ENCODE measurements at regions not wholly inside any gene's neighbourhood (a gene's known extent, or its start where the extent isn't known, plus 50 kb on each side); places are given as distances from the start of the nearest gene placed in this dataset.

DNA sequence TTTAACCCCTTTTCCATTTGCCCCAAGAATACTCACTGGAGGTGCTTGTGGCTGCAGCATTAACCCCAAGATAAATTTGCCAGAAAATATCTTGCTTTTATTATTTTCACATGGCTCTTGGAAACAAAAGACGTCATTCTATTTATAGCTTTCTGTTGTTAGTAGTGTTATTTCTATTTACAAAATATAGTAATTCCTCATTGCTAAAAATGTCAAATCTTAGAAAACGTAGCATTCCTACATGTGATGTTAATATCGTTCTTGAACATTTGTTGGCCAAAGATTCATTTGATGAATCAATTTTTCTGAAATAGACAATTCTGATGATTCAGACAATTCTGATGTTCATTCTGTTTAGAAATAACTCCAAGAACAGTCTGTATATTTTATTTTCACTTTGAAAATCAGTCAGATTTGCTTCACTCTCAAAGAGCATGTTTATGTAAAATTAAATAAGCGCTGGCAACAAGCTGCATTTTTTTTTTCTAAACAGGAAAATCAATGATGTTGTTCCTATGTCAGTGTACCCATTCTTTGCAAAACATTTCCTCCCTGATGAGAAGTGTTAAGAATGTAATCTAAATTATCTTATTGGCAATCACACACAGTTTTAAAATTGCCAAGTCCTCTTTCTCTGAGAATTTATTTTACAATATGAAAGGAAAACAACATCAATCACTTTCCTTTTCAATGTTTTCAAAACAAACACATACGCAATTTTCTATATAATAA lies 334.0 kb downstream of the KCTD12 start:
- H3K36me3 ChIP-seq (ENCODE audit: control insufficient read depth in 4 of 4, insufficient read depth in 3 of 4, low read depth in 1 of 4, low read length in 3 of 4) = no peaks in the 10 kb centered on the region
- H3K9me3 ChIP-seq (ENCODE audit: control insufficient read depth in 4 of 4, low read length in 3 of 4) = no peaks in the 10 kb centered on the region
- no peak overlapping the region for H3K9ac ChIP-seq (ENCODE audit: low read depth in 1 of 2, low read length in 2 of 2)
- TF ChIP-seq, protein P1, sequence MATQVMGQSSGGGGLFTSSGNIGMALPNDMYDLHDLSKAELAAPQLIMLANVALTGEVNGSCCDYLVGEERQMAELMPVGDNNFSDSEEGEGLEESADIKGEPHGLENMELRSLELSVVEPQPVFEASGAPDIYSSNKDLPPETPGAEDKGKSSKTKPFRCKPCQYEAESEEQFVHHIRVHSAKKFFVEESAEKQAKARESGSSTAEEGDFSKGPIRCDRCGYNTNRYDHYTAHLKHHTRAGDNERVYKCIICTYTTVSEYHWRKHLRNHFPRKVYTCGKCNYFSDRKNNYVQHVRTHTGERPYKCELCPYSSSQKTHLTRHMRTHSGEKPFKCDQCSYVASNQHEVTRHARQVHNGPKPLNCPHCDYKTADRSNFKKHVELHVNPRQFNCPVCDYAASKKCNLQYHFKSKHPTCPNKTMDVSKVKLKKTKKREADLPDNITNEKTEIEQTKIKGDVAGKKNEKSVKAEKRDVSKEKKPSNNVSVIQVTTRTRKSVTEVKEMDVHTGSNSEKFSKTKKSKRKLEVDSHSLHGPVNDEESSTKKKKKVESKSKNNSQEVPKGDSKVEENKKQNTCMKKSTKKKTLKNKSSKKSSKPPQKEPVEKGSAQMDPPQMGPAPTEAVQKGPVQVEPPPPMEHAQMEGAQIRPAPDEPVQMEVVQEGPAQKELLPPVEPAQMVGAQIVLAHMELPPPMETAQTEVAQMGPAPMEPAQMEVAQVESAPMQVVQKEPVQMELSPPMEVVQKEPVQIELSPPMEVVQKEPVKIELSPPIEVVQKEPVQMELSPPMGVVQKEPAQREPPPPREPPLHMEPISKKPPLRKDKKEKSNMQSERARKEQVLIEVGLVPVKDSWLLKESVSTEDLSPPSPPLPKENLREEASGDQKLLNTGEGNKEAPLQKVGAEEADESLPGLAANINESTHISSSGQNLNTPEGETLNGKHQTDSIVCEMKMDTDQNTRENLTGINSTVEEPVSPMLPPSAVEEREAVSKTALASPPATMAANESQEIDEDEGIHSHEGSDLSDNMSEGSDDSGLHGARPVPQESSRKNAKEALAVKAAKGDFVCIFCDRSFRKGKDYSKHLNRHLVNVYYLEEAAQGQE (IDR thresholded peaks at IDR 0.05) = no peak
- no peak for TF ChIP-seq FOXA1 (IDR thresholded peaks at IDR 0.05)
- TF ChIP-seq, protein P2, sequence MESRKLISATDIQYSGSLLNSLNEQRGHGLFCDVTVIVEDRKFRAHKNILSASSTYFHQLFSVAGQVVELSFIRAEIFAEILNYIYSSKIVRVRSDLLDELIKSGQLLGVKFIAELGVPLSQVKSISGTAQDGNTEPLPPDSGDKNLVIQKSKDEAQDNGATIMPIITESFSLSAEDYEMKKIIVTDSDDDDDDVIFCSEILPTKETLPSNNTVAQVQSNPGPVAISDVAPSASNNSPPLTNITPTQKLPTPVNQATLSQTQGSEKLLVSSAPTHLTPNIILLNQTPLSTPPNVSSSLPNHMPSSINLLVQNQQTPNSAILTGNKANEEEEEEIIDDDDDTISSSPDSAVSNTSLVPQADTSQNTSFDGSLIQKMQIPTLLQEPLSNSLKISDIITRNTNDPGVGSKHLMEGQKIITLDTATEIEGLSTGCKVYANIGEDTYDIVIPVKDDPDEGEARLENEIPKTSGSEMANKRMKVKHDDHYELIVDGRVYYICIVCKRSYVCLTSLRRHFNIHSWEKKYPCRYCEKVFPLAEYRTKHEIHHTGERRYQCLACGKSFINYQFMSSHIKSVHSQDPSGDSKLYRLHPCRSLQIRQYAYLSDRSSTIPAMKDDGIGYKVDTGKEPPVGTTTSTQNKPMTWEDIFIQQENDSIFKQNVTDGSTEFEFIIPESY (IDR thresholded peaks at IDR 0.05) = no peak
- TF ChIP-seq, protein P3, sequence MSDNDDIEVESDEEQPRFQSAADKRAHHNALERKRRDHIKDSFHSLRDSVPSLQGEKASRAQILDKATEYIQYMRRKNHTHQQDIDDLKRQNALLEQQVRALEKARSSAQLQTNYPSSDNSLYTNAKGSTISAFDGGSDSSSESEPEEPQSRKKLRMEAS (IDR thresholded peaks at IDR 0.05) = no peak
- TF ChIP-seq RXRA (IDR thresholded peaks at IDR 0.05) = no peak
- no peak for TF ChIP-seq FOXA2 (IDR thresholded peaks at IDR 0.05)
- TF ChIP-seq GABPA (IDR thresholded peaks at IDR 0.05 in 1 of 2, conservative IDR thresholded peaks at IDR 0.05 in 1 of 2) = no peak
- TF ChIP-seq HNF4A (conservative IDR thresholded peaks at IDR 0.05) = no peak
- no peak for TF ChIP-seq NR2F2 (IDR thresholded peaks at IDR 0.05)
- TF ChIP-seq TAF1 (conservative IDR thresholded peaks at IDR 0.05) = no peak
- TF ChIP-seq SP1 (IDR thresholded peaks at IDR 0.05) = no peak
- TF ChIP-seq RAD21 (IDR thresholded peaks at IDR 0.05) = no peak
- TF ChIP-seq YY1 (IDR thresholded peaks at IDR 0.05) = no peak
- H3K4me3 ChIP-seq (ENCODE audit: low read depth in 1 of 3, low read length in 3 of 3) = no peak overlapping the region
- H3K4me1 ChIP-seq (ENCODE audit: control insufficient read depth in 4 of 4, insufficient read depth in 4 of 4, low read length in 3 of 4) = no peaks in the 10 kb centered on the region
- no peak for DNase-seq (ENCODE audit: low spot score)
- no peaks in the 10 kb centered on the region for H3K27me3 ChIP-seq (ENCODE audit: control insufficient read depth in 4 of 4, insufficient read depth in 4 of 4, low read length in 3 of 4)
- no peak overlapping the region for H3K27ac ChIP-seq (ENCODE audit: low read depth in 1 of 2, low read length in 2 of 2)
- WGBS = 59% methylated on average over 5 of the region's 5 CpGs

DNA sequence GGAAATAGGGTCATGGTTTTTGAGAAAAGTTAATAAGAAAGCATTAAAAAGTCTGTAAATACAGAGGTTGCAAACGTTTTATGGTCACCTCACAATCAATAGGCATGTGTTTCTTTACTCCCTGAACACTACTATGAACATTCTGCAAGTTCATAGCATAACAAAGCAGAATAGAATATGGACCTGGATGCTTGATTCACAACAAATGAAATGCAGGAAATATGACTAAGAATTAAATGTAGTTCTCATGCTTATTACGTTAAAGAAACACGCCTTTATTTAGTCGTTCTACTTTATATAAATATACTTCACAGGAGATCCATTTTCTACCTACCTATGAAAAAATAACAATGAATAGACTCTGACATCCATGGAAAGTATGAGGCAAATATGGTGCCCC lies 344.0 kb downstream of the KCTD12 start:
- Histone ChIP-seq H3K27me3 (ENCODE audit: control insufficient read depth in 4 of 4, insufficient read depth in 4 of 4, low read length in 3 of 4) (no peaks in the 10 kb centered on the region), H3K4me1 (ENCODE audit: control insufficient read depth in 4 of 4, insufficient read depth in 4 of 4, low read length in 3 of 4) (no peaks in the 10 kb centered on the region), H3K4me3 (ENCODE audit: low read depth in 1 of 3, low read length in 3 of 3) (no peak overlapping the region), H3K9me3 (ENCODE audit: control insufficient read depth in 4 of 4, low read length in 3 of 4) (no peaks in the 10 kb centered on the region), H3K36me3 (ENCODE audit: control insufficient read depth in 4 of 4, insufficient read depth in 3 of 4, low read depth in 1 of 4, low read length in 3 of 4) (no peaks in the 10 kb centered on the region), H3K27ac (ENCODE audit: low read depth in 1 of 2, low read length in 2 of 2) (no peak overlapping the region), H3K9ac (ENCODE audit: low read depth in 1 of 2, low read length in 2 of 2) (no peak overlapping the region)
- no peak for DNase-seq (ENCODE audit: low spot score)
- 69% methylated on average over 4 of the region's 4 CpGs for WGBS
- TF ChIP-seq SP1 (IDR thresholded peaks at IDR 0.05) = no peak
- TF ChIP-seq, protein P1 (IDR thresholded peaks at IDR 0.05) = no peak
- TF ChIP-seq, protein P3 (IDR thresholded peaks at IDR 0.05) = no peak
- TF ChIP-seq FOXA2 (IDR thresholded peaks at IDR 0.05) = no peak
- TF ChIP-seq HNF4A (conservative IDR thresholded peaks at IDR 0.05) = no peak
- TF ChIP-seq JUND (IDR thresholded peaks at IDR 0.05) = no peak
- TF ChIP-seq HNF4G (IDR thresholded peaks at IDR 0.05) = no peak
- TF ChIP-seq RXRA (IDR thresholded peaks at IDR 0.05) = no peak

Measured in liver (tissue), 7 donors.